GM12891 (cell line): ENCODE measurements at regions not wholly inside any gene's neighbourhood (a gene's known extent, or its start where the extent isn't known, plus 50 kb on each side); places are given as distances from the start of the nearest gene placed in this dataset.

Source experiments
- DNase-seq: peaks from one replicate; pipeline ENCODE4 v3.0.0; 2011; ENCODE audit warnings: low spot score; ENCODE audit not compliant: insufficient read length
- FAIRE-seq: peaks from 2 replicates; lab custom pipeline; 2011; peaks lifted over from hg19 to GRCh38; lab: Jason Lieb, UNC
- PAX5 ChIP-seq: IDR thresholded peaks from 2 replicates; pipeline ENCODE4 v1.6.1; 2011; ENCODE audit warnings: low read length, moderate library complexity, mild to moderate bottlenecking; ENCODE audit not compliant: insufficient read depth, severe bottlenecking
- POLR2A ChIP-seq: IDR thresholded peaks from 2 replicates; pipeline ENCODE4 v1.6.1; 2011; ENCODE audit warnings: low read depth, low read length, control low read depth
- POLR2AphosphoS5 ChIP-seq: IDR thresholded peaks from 2 replicates; pipeline ENCODE4 v1.6.1; 2011; ENCODE audit warnings: low read depth, low read length, control low read depth
- POU2F2 ChIP-seq: IDR thresholded peaks from 2 replicates; pipeline ENCODE4 v1.6.1; 2011; ENCODE audit warnings: low read depth, mild to moderate bottlenecking, control low read depth, low read length, moderate library complexity
- SPI1 ChIP-seq: IDR thresholded peaks from 2 replicates; pipeline ENCODE4 v1.6.1; 2011; ENCODE audit warnings: low read depth, low read length, control low read depth
- TAF1 ChIP-seq: IDR thresholded peaks from 2 replicates; pipeline ENCODE4 v1.6.1; 2011; ENCODE audit warnings: low read depth, low read length, control low read depth

- no peak for FAIRE-seq
- DNase-seq: no peak
- TF ChIP-seq POLR2AphosphoS5: no peak
- TF ChIP-seq TAF1: no peak
- no peak for TF ChIP-seq POU2F2
Measured at GRCh38 chr5:173497685-173498084, 118.8 kb downstream of the BOD1 start.

GRCh38 chr5:173496883-173497255 is 119.6 kb downstream of the BOD1 start:
- FAIRE-seq: no peak
- TF ChIP-seq TAF1 (no peak), POU2F2 (no peak), SPI1 (no peak), POLR2A (no peak), POLR2AphosphoS5 (no peak), PAX5 (no peak)
- no peak for DNase-seq

- TF ChIP-seq POLR2AphosphoS5 (no peak), TAF1 (no peak), POU2F2 (no peak), SPI1 (no peak), PAX5 (no peak), POLR2A (no peak)
- DNase-seq: no peak
- FAIRE-seq: no peak
Measured at GRCh38 chr5:173496129-173496882, 120.1 kb downstream of the BOD1 start.

- DNase-seq (no peak), FAIRE-seq (no peak)
- TF ChIP-seq POLR2AphosphoS5 (no peak), POU2F2 (no peak), PAX5 (no peak), POLR2A (no peak), SPI1 (no peak), TAF1 (no peak)
Measured at GRCh38 chr5:173495225-173495904, 121.1 kb downstream of the BOD1 start.

GRCh38 chr5:173494446-173494845 is 122.0 kb downstream of the BOD1 start:
- no peak for TF ChIP-seq TAF1
- TF ChIP-seq POU2F2: no peak
- TF ChIP-seq POLR2A: no peak
- no peak for TF ChIP-seq PAX5
- no peak for TF ChIP-seq SPI1
- TF ChIP-seq POLR2AphosphoS5: no peak
- DNase-seq (no peak), FAIRE-seq (no peak)

GRCh38 chr5:173493846-173494245 is 122.6 kb downstream of the BOD1 start:
- no peak for FAIRE-seq
- no peak for DNase-seq
- no peak for TF ChIP-seq TAF1
- no peak for TF ChIP-seq POU2F2
- TF ChIP-seq SPI1: no peak
- TF ChIP-seq POLR2A: no peak
- no peak for TF ChIP-seq PAX5
- no peak for TF ChIP-seq POLR2AphosphoS5

- TF ChIP-seq TAF1 (no peak), SPI1 (no peak), POLR2A (no peak), POU2F2 (no peak), PAX5 (no peak), POLR2AphosphoS5 (no peak)
- DNase-seq (no peak), FAIRE-seq (no peak)
Measured at GRCh38 chr5:173493040-173493439, 123.4 kb downstream of the BOD1 start.

- FAIRE-seq (no peak), DNase-seq (no peak)
- no peak for TF ChIP-seq POLR2AphosphoS5
- no peak for TF ChIP-seq SPI1
- no peak for TF ChIP-seq POU2F2
- no peak for TF ChIP-seq POLR2A
- no peak for TF ChIP-seq PAX5
- no peak for TF ChIP-seq TAF1
Measured at GRCh38 chr5:173490681-173491080, 125.8 kb downstream of the BOD1 start.

- FAIRE-seq (no peak), DNase-seq (no peak)
- TF ChIP-seq PAX5 (no peak), POU2F2 (no peak), TAF1 (no peak), POLR2A (no peak), POLR2AphosphoS5 (no peak), SPI1 (no peak)
Measured at GRCh38 chr5:173488144-173488543, 128.3 kb downstream of the BOD1 start.

GRCh38 chr5:173487300-173487699 is 129.2 kb downstream of the BOD1 start:
- DNase-seq (no peak), FAIRE-seq (no peak)
- no peak for TF ChIP-seq POLR2AphosphoS5
- TF ChIP-seq PAX5: no peak
- no peak for TF ChIP-seq POLR2A
- no peak for TF ChIP-seq TAF1
- no peak for TF ChIP-seq POU2F2
- no peak for TF ChIP-seq SPI1
